Calu3 (cell line): ENCODE measurements at regions not wholly inside any gene's neighbourhood (a gene's known extent, or its start where the extent isn't known, plus 50 kb on each side); places are given as distances from the start of the nearest gene placed in this dataset.

Experiments
- BruUV-seq: library from RNA; stranded (reverse); fragments of 400-500 nt; replicated peaks from 2 replicates; lab custom pipeline; 2021; lab: Mats Ljungman, UMichigan
- CTCF ChIA-PET: fragments of 300-600 bp; sonication (Branson Sonifier 250); formaldehyde crosslinking; loops from one replicate; lab custom pipeline; 2022; ENCODE audit warnings: antibody characterized with exemption; lab: Charles Lee
- DNase-seq: peaks from one replicate; pipeline ENCODE4 v3.0.0; 2022
- H3K27ac Mint-ChIP-seq: one replicate; pipeline ENCODE4 v1.8.0; 2022; ENCODE audit warnings: mixed read lengths; ENCODE audit not compliant: unreplicated experiment
- H3K27me3 Mint-ChIP-seq: one replicate; pipeline ENCODE4 v1.8.0; 2022; ENCODE audit warnings: mixed read lengths; ENCODE audit not compliant: unreplicated experiment
- H3K36me3 Mint-ChIP-seq: one replicate; pipeline ENCODE4 v1.8.0; 2022; ENCODE audit warnings: mild to moderate bottlenecking, moderate library complexity, mixed read lengths; ENCODE audit not compliant: insufficient read depth, unreplicated experiment
- H3K4me1 Mint-ChIP-seq: one replicate; pipeline ENCODE4 v1.8.0; 2022; ENCODE audit warnings: mild to moderate bottlenecking, low read depth, mixed read lengths; ENCODE audit not compliant: unreplicated experiment
- H3K4me3 Mint-ChIP-seq: one replicate; pipeline ENCODE4 v1.8.0; 2022; ENCODE audit warnings: mild to moderate bottlenecking, low read depth, moderate library complexity, mixed read lengths; ENCODE audit not compliant: unreplicated experiment
- H3K9me3 Mint-ChIP-seq: one replicate; pipeline ENCODE4 v1.8.0; 2022; ENCODE audit warnings: low read depth, mixed read lengths; ENCODE audit not compliant: unreplicated experiment
- intact Hi-C: fragments of 100-400 bp; cut with micrococcal nuclease; formaldehyde crosslinking; loops from one replicate; pipeline ENCODE4 v1.10.0; 2022; ENCODE audit not compliant: unreplicated experiment
- TF ChIP-seq, protein P1 (sequence below): fragments of 200-600 bp; IDR thresholded peaks from one replicate; pipeline ENCODE4 v1.8.0; 2022; ENCODE audit warnings: antibody characterized with exemption; ENCODE audit not compliant: unreplicated experiment

DNA sequence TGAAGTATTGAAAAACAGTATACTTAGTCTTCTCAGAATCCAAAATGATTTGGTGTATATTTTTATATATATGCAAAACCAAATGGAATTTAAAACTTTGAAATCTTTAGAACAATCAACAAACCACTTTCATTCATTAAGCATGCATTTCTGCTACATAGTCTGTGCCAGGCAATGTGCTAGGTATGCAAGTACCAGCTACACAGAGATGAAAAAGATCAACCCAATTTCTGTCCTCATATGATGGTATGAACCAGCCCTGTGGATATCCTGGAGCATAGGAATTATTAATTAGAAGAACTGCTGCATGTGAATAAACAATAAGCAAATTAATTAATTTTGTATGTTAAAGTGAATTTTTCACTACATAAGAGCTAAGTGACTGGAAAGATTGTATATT, 51.2 kb upstream of the RTN4 start:
- TF ChIP-seq, protein P1, sequence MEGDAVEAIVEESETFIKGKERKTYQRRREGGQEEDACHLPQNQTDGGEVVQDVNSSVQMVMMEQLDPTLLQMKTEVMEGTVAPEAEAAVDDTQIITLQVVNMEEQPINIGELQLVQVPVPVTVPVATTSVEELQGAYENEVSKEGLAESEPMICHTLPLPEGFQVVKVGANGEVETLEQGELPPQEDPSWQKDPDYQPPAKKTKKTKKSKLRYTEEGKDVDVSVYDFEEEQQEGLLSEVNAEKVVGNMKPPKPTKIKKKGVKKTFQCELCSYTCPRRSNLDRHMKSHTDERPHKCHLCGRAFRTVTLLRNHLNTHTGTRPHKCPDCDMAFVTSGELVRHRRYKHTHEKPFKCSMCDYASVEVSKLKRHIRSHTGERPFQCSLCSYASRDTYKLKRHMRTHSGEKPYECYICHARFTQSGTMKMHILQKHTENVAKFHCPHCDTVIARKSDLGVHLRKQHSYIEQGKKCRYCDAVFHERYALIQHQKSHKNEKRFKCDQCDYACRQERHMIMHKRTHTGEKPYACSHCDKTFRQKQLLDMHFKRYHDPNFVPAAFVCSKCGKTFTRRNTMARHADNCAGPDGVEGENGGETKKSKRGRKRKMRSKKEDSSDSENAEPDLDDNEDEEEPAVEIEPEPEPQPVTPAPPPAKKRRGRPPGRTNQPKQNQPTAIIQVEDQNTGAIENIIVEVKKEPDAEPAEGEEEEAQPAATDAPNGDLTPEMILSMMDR, result no peak
- Mint-ChIP-seq H3K4me3 (no peak overlapping the region), H3K9me3 (no peaks in the 10 kb centered on the region), H3K36me3 (peaks cover 8% of the 10 kb centered on the region), H3K27me3 (no peaks in the 10 kb centered on the region), H3K27ac (no peak overlapping the region), H3K4me1 (no peaks in the 10 kb centered on the region)
- no peak for DNase-seq
- BruUV-seq, result no TSS peak
- CTCF ChIA-PET, result interaction anchor here (1.1 to 1.5 kb wide), 2 partner anchors 8 to 33 kb away, joined by 4 to 5 read pairs; no protein-coding TSS in a partner anchor
- intact Hi-C loops, result loop anchor here (2.0 kb wide), 1 partner anchor 51 kb away; the partner anchor contains the start of gene RTN4

DNA sequence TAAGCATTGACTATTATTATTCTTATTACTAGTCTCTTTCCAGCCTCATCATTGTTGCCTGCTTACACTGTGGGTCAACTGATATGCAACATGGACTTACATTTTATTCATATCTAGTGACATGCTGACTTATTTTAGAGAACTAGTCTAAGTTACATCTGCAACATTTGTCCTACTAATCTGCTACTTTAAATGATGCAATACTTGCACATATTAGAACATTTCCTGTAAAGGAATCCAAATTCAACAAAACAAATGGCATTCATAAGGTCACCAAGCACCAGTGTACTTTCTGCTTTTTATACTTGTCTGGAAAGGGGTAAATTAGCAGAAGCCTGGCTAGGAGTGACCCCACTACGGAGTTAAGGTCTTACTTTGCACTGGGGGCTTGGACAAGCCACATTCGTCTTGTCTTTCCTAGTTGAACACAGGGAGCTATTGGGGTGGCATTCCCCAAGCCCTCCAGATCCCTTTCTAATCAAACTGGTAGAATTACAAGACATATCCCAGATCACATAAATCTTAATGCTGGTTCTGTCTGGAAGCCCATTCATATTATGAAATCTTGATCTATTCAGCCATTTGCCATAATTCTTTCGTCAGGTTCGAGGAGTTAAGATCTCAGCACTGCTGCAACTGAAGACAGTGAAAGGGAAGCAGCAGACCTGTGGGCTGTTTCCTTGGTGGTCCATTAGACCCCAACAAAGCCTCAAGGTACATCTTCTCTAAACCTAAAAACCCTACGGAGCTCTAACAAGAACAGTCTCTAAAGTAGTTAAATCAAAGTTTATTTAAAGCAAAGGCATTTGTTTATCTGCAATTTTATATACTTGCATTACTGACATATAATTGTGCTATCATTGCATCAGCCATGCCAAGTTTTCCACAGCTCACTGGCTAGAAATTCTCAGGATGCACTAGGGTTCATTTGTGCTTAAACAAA, 49.9 kb upstream of the RTN4 start:
- Mint-ChIP-seq H3K36me3 (peaks cover 8% of the 10 kb centered on the region), H3K4me1 (no peaks in the 10 kb centered on the region), H3K27me3 (no peaks in the 10 kb centered on the region), H3K27ac (no peak overlapping the region), H3K9me3 (no peaks in the 10 kb centered on the region), H3K4me3 (peak overlapping the region; percentile 24)
- intact Hi-C loops, result loop anchor here (2.0 to 5.0 kb wide), 2 partner anchors 49 to 67 kb away; partner anchors contain the start of gene RTN4
- CTCF ChIA-PET, result interaction anchor here (0.6 to 1.5 kb wide), 5 partner anchors 9 to 518 kb away, joined by 3 to 5 read pairs (median 3); no protein-coding TSS in a partner anchor
- TSS peak; percentile 75 for BruUV-seq
- TF ChIP-seq, protein P1, result no peak
- no peak for DNase-seq
